GM18520 (cell line): ENCODE measurements at regions not wholly inside any gene's neighbourhood (a gene's known extent, or its start where the extent isn't known, plus 50 kb on each side); places are given as distances from the start of the nearest gene placed in this dataset.
"Not testable (repeated sequence)": the region's sequence is repeated elsewhere in the genome, so short reads cannot be mapped to it uniquely, and the experiment has no call there.

ENCODE experiments used
- ATAC-seq: cut with Tn5 transposase; IDR thresholded peaks from one replicate; pipeline ENCODE4 v1.9.1; 2021; ENCODE audit not compliant: unreplicated experiment

GRCh38 chr7:17554341-17555015, 256.0 kb downstream of the AHR start:
- ATAC-seq: no peak

DNA sequence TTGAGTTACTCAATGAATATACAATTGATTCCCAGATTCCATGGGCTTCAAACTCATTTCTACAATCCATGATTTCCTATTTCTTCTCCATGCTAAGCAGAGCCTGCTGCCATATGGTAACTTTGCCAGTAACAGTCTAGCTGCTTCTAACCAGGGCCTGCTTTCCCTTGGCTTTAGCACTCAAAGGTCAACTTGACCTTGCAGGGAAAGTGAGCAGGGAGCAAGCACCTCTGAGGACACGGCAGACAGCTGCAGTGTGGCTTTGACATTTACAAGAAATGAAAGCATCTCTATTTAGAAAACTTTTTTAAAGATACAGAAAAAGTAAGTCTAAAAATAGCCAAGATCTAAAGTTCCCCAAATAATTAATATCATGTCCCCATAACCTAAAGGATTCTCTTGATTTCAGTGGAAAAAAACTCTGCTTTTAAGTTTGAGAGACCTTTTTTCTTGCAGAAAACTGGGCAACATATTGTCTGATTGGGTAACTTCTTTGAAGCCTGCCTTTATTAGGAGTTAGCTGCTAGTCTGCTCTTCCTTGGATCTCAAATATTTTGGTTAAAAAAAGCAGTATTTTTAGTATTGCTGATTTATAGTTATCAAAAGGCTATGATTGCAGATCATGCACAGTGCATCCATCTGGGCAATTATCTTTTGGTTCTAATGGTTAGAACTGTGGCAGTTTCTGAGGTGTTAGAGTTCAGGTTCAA, 257.9 kb downstream of the AHR start:
- no peak for ATAC-seq

- ATAC-seq: no peak
Measured at GRCh38 chr7:17557251-17557671, 258.8 kb downstream of the AHR start.

- no peak for ATAC-seq
Measured at GRCh38 chr7:17558135-17558534, 259.7 kb downstream of the AHR start.

GRCh38 chr7:17558558-17559332, 260.3 kb downstream of the AHR start:
- no peak for ATAC-seq

DNA sequence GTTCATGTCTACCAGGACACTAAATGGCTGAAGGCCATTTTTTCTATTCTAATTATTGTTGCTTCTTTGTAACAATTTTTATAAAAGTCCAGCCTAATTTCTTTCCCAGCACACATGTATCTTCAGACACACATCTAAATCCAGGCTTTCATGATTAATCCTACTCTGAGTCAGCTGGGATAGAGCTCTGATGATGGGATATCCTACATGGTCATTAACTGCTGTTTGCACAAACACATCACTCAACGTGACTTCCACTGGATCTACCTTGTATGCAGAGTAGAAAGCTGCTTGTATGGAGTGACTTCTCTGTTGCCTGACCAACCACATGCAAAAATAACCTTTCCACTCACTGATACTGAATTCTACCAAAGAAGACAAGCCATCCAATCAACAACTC, 260.9 kb downstream of the AHR start:
- no peak for ATAC-seq

GRCh38 chr7:17560516-17560915, 262.1 kb downstream of the AHR start:
- ATAC-seq: no peak

- ATAC-seq: no peak
Measured at GRCh38 chr7:17560966-17561365, 262.5 kb downstream of the AHR start.

DNA sequence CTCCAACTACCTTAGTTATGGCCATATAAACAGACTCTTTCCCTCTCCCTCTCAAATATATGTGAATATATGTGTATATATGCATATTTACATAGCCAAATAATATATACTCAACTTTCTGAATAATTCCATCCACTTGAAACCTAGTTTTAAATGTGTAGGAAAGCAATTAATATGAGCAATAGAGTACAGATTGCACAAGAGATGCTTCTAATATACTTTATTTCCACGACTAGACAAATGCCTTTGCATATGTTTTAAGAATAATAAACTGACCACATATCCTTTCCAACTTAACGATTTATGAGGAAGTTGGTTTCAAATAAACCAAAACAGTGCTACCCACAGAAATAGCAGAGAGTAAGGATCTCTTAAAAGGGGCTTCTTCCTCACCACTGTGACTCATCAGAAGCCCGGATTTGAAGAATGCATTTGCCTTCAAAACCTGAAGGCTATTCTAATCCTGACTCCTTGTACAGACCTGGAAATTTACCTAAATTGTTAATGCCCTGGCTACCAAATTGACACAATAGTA, 266.3 kb downstream of the AHR start:
- no peak for ATAC-seq

DNA sequence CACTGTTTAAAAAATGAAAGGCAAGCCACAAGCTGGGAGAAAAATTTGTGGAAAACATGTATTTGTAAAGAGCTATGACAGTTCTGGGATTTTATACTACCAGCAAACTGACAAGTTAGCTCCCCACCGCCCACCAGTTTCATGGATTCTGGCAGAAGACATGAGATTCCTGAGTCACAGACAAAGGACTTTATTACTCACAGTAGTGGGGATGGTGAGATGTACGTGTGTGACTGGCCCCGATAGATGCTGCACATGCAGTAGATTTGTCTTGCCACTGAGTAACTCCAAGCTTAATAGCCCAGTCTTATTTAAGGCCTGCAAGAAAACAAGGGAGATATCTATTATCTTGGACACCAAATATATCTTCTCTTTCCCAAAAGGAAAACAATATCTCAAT, 281.7 kb downstream of the AHR start:
- ATAC-seq: no peak

DNA sequence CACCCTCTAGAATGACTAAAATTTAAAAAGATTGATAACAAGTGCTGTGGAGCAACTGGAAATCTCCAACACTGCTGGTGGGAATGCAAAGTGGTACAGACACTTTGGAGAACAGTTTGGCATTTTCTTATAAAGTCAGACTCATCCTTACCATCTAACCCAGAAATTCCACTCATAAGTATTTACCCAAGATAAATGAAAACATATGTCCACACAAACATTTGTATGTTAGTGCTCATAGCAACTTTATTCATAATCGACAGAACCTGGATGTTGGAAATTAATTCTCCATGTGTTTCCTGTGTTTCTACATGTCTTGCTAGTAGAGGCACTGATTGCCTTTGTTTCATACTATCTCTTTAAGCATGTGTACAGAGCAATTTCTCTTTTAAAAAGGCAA, 282.4 kb downstream of the AHR start:
- ATAC-seq: no peak

- ATAC-seq: no peak
Measured at GRCh38 chr7:17581301-17581700, 282.8 kb downstream of the AHR start.

DNA sequence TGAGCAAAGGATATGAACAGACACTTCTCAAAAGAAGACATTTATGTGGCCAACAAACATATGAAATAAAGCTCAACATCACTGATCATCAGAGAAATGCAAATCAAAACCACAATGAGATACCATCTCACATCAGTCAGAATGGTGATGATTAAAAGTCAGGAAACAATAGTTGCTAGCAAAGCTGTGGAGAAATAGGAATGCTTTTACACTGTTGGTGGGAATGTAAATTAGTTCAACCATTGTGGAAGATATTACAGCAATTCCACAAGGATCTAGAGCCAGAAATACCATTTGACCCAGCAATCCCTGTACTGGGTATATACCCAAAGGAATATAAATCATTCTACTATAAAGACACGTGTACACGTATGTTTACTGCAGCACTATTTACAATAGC, 284.2 kb downstream of the AHR start:
- not testable (repeated sequence) for ATAC-seq

- no peak for ATAC-seq
Measured at GRCh38 chr7:17583786-17584185, 285.3 kb downstream of the AHR start.

DNA sequence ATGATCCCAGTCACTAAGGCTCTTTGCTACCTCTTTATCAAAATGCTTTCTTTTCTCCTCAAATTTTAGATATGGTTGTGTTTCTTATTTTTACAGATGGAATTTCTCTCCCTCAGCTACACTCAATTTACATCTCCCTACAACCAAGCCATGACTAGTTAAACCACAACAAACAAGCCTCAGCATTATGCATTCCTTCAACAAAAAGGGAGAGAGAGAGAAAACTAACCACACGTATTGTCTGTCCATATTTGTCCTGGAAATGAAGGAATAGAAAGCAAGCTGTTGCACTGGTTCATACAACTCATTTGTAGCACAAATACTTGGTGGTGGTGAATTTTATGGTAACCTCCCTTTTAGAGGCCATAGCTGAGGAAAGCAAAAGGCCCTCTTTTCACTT, 286.4 kb downstream of the AHR start:
- no peak for ATAC-seq

DNA sequence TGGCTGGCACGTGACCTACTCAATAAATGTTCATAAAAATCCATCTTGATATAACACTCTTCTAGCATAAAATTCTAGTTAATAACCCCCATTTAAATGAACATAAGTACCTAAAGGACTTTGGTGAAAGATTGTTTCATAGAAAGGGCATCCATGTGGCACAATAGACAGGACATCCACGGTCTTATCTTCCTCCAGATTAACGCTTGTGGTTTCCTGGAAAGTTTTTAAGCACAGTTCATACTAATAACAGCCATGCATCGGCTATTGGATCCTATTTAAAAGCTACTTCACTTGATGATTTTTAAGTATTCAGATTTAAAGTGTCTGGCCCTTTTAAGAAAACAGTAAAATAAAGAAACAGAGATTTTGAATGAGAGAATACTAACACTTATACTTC, 288.3 kb downstream of the AHR start:
- no peak for ATAC-seq

- ATAC-seq: no peak
Measured at GRCh38 chr7:17588730-17589129, 290.3 kb downstream of the AHR start.

DNA sequence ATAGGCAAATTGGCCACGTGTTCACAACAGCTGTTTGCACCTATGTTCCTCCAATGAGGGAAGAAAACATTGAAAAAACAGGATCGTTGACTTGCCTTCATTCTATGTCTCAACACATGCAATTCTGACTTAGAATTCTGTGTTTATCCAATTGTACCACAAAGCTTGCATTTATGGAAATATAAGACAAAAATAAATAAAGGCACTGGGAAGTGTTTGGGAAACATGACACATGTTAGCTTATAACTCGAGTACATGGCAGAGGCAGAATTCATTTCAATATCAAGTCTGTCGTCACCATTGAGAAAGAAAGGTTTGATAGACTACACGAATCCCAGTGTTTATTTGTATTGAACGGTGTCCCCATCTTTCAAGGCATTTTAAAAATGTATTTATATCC, 291.2 kb downstream of the AHR start:
- no peak for ATAC-seq

- ATAC-seq: no peak
Measured at GRCh38 chr7:17590221-17590620, 291.8 kb downstream of the AHR start.

GRCh38 chr7:17593819-17594419, 295.5 kb downstream of the AHR start:
- no peak for ATAC-seq

DNA sequence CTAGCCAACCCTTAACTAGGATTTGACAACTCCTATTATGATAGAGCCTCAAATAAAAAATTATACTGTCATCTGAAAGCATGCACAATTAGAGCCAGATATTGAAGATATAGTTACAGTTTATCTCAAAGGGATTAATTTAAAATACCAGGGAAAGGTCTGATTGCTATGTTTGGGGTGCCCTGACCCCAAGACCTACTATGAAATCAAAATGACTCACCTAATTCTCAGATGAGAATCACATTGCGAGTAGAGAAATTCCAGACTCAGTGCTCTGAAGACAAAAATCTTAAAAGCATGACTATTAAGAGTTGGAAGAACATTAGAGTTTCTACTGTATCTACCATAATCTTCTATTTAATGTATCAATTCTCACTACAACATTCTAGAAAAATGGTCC, 297.1 kb downstream of the AHR start:
- no peak for ATAC-seq
